GM12874 (cell line): ENCODE measurements at regions not wholly inside any gene's neighbourhood (a gene's known extent, or its start where the extent isn't known, plus 50 kb on each side); places are given as distances from the start of the nearest gene placed in this dataset.

ENCODE experiments used
- TF ChIP-seq, protein P1 (sequence below): IDR thresholded peaks from 2 replicates; pipeline ENCODE4 v1.5.1; 2011; ENCODE audit warnings: low read depth, mild to moderate bottlenecking, control low read depth, low read length, moderate library complexity; ENCODE audit not compliant: insufficient read depth

DNA sequence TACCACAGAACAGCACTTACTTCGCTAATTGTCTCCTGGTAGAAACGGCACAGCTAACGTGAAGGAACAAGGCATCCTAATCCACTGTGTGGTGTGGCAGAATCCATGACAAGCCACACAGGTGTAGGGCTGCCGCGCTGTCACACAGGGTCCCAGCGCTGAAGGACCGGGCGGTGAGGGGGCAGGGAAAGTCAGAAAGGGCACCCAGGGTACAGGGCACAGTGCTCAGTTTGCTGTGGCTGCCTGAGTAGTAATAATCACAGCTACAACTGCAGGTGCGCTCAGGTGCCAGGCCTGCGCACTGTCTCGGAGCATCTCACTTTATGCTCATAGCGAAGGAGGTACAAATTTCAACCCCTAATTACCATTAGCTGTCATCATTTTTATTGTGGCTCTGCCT lies 55.2 kb upstream of the CAB39 start:
- TF ChIP-seq, protein P1, sequence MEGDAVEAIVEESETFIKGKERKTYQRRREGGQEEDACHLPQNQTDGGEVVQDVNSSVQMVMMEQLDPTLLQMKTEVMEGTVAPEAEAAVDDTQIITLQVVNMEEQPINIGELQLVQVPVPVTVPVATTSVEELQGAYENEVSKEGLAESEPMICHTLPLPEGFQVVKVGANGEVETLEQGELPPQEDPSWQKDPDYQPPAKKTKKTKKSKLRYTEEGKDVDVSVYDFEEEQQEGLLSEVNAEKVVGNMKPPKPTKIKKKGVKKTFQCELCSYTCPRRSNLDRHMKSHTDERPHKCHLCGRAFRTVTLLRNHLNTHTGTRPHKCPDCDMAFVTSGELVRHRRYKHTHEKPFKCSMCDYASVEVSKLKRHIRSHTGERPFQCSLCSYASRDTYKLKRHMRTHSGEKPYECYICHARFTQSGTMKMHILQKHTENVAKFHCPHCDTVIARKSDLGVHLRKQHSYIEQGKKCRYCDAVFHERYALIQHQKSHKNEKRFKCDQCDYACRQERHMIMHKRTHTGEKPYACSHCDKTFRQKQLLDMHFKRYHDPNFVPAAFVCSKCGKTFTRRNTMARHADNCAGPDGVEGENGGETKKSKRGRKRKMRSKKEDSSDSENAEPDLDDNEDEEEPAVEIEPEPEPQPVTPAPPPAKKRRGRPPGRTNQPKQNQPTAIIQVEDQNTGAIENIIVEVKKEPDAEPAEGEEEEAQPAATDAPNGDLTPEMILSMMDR, result no peak

DNA sequence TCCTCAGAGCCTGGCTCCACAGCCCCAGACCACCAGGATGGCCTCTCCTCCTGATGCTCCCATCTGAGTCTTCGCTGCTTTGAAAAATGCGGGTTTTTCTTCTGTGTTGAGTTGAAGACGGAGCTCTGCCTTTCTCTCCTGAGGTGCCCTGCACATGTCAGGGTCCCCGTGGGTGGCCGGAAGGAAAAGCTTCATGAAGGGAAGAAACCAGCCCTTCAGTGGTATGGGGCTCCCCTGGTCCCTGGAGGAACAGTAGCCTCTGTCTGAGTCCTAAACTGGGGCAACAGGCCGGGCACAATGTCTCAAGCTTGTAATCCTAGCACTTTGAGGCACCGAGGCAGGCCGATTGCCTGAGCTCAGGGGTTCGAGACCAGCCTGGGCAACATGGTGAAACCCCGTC lies 54.7 kb upstream of the CAB39 start:
- TF ChIP-seq, protein P1, result no peak

DNA sequence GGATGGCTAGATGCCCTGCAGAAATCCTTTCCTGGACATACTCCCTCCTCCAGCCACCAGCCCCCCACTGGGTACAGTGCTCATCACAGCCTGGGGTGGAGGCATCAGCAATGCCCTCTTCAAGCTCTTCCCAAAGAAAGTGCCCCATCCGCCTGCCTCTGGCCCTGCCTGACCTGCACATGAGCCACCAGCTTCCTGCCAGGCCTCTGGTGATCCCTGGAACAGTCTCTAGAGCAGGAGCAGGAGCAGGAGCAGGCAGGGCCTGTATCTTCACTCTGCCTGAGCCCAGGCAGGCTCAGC lies 54.1 kb upstream of the CAB39 start:
- TF ChIP-seq, protein P1, result no peak

DNA sequence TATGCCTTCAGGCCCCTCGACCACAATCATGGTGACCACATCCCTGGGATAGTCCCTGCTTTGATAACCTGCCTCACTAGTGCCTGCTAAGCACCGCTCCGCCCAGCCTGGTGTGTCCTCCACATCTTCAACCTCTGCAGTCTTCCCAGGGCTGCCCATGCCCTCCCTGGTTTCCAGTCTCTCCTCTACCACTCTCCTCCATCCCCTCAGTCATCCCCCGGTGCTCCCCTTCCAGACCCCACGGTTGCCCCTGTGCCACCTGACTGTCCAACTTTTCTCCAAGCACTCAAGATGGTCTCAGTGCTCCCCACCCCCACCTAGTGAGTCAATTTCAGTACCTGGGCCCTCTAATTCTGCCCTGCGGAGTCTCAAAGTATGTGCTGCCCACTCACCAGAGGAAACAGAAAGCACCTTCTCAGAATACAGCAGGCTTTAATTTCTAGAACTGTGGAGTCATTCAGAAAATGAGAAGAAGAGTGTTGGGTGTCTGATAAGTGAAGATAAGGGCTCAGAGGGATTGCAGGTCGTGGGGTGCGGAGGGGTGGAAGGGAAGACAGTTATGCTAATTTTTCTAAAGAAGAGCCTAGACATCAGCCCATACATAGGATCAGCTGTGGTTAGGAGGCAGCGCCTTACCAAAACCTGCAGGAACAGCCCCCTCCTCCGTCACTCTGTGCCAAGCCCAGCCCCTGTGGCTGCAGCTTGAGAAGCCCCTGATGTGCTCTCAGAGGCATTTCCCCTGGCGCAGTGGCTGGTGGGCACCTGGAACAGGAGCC lies 53.6 kb upstream of the CAB39 start:
- TF ChIP-seq, protein P1, result no peak

DNA sequence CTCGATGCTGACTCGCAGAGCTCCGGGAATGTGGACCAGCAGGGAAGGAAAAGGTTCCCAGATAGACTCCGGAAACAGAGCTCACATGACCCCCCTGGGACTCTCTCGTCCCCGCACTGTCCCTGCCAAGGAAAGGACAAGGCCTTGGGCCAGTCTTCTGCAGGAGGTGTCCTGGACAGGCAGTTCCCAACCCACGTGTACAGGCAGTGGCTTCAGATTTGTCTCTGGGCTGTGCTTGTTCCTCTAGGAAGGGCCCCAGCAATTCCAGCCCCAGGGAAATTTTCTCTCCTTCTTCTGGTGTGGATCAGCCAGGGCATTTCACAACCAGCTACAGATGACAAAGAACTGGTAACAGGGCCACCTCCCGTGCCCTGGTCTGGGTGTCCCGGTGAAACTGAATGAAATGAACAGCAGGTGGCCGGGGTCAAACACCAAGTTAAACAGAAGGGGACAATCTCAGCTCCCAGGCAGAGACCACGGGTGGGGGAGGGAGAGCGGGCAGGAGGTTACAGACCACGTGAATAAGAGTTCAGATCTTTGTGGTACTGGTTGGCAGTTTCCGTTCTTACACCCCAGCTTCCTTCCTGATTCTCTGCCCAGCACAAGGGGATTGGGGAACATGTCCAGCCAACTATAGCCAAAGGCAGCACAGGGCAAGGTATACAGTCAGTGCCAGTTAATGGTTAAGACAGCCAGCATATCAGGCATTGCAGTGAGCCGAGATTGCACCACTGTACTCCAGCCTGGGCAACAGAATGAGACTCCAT lies 52.2 kb upstream of the CAB39 start:
- TF ChIP-seq, protein P1, result no peak

DNA sequence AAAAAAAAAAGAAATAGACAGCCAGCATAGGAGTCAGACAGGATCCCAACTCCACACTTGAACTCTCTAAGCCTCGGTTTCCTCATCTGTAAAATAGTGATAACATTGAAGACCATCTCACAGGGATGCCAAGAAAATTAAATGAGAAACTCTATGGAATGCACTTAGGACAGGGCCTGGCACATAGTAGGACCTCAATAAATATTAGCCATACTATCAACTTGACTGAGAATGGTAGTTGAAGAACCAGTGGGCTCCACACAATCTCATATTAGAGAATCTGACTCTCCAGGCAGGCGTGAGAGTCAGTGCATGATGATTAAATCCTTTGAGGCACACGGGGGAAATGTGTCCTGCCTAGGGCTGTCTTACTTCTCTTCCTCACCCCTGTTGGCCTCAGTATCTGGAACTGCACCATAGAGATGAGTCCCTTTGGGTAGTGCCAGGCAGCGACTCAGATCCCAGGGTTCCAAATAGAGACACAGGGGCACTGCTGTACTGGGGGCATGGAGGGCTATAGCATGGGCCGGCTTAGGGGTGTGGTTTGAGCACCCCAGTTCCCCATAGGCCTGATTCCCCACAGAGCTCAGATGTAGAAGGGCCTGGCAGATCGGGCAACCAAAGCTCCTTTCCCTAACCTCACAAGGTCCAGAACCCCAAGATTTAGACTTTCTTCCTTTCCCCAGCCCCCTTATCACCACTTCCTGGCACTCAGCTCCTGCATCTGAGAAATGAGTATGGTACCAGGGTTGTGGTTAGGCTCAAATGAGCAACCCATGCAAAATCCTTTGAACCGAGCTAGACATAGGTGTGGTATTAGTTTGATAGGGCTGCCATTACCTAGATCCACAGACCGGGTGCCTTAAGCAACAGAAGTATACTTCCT lies 51.3 kb upstream of the CAB39 start:
- TF ChIP-seq, protein P1, result no peak
